Activated CD8-positive, alpha-beta T cell treated with anti-CD3 and anti-CD28 coated beads for 36 hours (primary cell): ENCODE measurements at regions not wholly inside any gene's neighbourhood (a gene's known extent, or its start where the extent isn't known, plus 50 kb on each side); places are given as distances from the start of the nearest gene placed in this dataset.

Experiments used
- ATAC-seq: fragments of 200-7000 bp; cut with Tn5 transposase; one replicate; pipeline ENCODE4 v1.10.0; 2021; ENCODE audit warnings: mild to moderate bottlenecking, moderate library complexity
- CTCF ChIA-PET: fragments of 350-600 bp; sonication (Branson Sonifier 250); formaldehyde crosslinking; loops from one replicate; lab custom pipeline; 2021; ENCODE audit warnings: antibody characterized with exemption; lab: Charles Lee
- POLR2A ChIA-PET: fragments of 350-600 bp; sonication (Branson Sonifier 250); formaldehyde crosslinking; loops from one replicate; lab custom pipeline; 2021; ENCODE audit warnings: antibody characterized with exemption; lab: Charles Lee
- DNase-seq: peaks from one replicate; pipeline ENCODE4 v3.0.0-alpha.2; 2020
- H3K27ac Mint-ChIP-seq: one replicate; pipeline ENCODE4 v1.8.0; 2021; ENCODE audit warnings: mild to moderate bottlenecking, mixed read lengths
- H3K27me3 Mint-ChIP-seq: one replicate; pipeline ENCODE4 v1.8.0; 2021; ENCODE audit warnings: mixed read lengths
- H3K36me3 Mint-ChIP-seq: one replicate; pipeline ENCODE4 v1.8.0; 2021; ENCODE audit warnings: low read depth, mixed read lengths
- H3K4me1 Mint-ChIP-seq: one replicate; pipeline ENCODE4 v1.8.0; 2021; ENCODE audit warnings: low read depth, mixed read lengths
- H3K4me3 Mint-ChIP-seq: one replicate; pipeline ENCODE4 v1.8.0; 2021; ENCODE audit warnings: mild to moderate bottlenecking, moderate library complexity, mixed read lengths
- H3K9me3 Mint-ChIP-seq: one replicate; pipeline ENCODE4 v1.8.0; 2021; ENCODE audit warnings: mixed read lengths
- intact Hi-C: fragments of 100-400 bp; cut with micrococcal nuclease; formaldehyde crosslinking; loops from one replicate; pipeline ENCODE4 v1.10.0; 2022
- TF ChIP-seq, protein P1 (sequence below): fragments of 200-600 bp; IDR thresholded peaks from one replicate; pipeline ENCODE4 v1.8.0; 2022; ENCODE audit warnings: antibody characterized with exemption, mild to moderate bottlenecking

GRCh38 chr2:138841459-138841858 is 61.3 kb upstream of the NXPH2 start:
- ChIA-PET CTCF (no interaction called here), POLR2A (no interaction called here)
- Mint-ChIP-seq H3K9me3 (no peaks in the 10 kb centered on the region), H3K36me3 (no peaks in the 10 kb centered on the region), H3K27me3 (peaks cover 6% of the 10 kb centered on the region), H3K4me1 (no peaks in the 10 kb centered on the region), H3K27ac (no peak overlapping the region), H3K4me3 (no peak overlapping the region)
- TF ChIP-seq, protein P1, sequence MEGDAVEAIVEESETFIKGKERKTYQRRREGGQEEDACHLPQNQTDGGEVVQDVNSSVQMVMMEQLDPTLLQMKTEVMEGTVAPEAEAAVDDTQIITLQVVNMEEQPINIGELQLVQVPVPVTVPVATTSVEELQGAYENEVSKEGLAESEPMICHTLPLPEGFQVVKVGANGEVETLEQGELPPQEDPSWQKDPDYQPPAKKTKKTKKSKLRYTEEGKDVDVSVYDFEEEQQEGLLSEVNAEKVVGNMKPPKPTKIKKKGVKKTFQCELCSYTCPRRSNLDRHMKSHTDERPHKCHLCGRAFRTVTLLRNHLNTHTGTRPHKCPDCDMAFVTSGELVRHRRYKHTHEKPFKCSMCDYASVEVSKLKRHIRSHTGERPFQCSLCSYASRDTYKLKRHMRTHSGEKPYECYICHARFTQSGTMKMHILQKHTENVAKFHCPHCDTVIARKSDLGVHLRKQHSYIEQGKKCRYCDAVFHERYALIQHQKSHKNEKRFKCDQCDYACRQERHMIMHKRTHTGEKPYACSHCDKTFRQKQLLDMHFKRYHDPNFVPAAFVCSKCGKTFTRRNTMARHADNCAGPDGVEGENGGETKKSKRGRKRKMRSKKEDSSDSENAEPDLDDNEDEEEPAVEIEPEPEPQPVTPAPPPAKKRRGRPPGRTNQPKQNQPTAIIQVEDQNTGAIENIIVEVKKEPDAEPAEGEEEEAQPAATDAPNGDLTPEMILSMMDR: no peak
- intact Hi-C loops: no loop called here
- ATAC-seq (no peak), DNase-seq (no peak)

DNA sequence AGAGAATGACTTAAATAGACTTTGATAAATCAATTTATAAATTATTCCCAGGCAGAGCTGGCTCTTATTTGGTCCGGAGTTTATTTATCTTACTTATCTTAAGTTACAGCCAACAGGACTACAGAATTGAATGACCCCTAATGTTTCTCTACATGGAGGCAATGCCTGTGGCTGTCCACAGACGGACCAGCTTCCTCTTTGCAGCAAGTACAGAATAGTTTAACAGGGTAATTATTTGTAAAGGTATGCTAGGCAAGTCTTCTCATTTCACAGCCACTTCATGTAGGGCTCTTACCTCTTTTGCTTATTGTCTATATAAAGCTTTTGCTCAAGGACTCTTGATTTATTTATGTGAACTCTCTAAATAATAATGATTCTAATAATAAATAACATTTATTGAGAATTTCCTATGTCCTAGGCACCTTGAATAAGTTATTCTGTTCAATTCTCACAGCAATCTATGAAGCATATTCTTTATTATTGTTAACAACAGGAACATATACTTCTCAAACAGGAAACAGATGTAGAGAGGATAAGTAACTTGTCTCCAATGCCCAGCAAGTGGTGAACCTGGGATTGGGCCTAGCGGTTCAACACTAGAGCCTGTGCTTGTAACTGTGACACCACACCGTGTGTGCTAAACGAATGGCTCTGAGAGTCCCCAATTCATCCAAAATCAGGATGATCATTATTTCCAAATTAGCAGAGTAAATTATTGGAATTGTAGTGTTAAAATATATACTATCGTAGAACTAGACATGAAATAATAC is 58.8 kb upstream of the NXPH2 start:
- Mint-ChIP-seq H3K27me3 (peaks cover 9% of the 10 kb centered on the region), H3K4me3 (no peak overlapping the region), H3K27ac (no peak overlapping the region), H3K36me3 (no peaks in the 10 kb centered on the region), H3K9me3 (no peaks in the 10 kb centered on the region), H3K4me1 (no peaks in the 10 kb centered on the region)
- no peak for ATAC-seq
- CTCF ChIA-PET: no interaction called here
- TF ChIP-seq, protein P1: no peak
- POLR2A ChIA-PET: no interaction called here
- intact Hi-C loops: no loop called here
- DNase-seq: no peak

- intact Hi-C loops: no loop called here
- no peak for ATAC-seq
- TF ChIP-seq, protein P1: no peak
Observed at GRCh38 chr2:138831691-138832090, 51.5 kb upstream of the NXPH2 start.

DNA sequence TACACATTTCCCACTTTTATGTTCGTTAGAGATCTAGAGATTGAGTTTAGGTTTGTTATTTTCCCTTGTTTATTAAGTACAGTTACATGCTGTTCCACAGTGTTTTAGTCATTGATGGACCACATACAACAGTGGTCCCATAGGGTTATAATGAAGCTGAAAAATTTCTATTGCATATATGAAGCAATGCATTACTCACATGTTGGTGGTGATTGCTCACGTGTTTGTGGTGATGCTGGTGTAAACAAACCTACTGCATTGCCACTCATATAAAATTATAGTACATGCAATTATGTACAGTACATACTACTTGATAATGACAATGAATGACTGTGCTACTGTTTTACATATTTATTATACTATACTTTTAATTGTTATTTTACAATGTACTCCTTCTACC is 51.0 kb upstream of the NXPH2 start:
- Mint-ChIP-seq H3K27me3 (peaks cover 11% of the 10 kb centered on the region), H3K36me3 (no peaks in the 10 kb centered on the region), H3K9me3 (no peaks in the 10 kb centered on the region), H3K4me3 (no peak overlapping the region), H3K4me1 (no peaks in the 10 kb centered on the region), H3K27ac (no peak overlapping the region)
- intact Hi-C loops: no loop called here
- ATAC-seq (no peak), DNase-seq (no peak)
- CTCF ChIA-PET: no interaction called here
- TF ChIP-seq, protein P1: no peak
- POLR2A ChIA-PET: no interaction called here

More at GRCh38 chr2:138831691-138832090, 51.5 kb upstream of the NXPH2 start:
- Mint-ChIP-seq H3K4me1 (no peaks in the 10 kb centered on the region), H3K9me3 (no peaks in the 10 kb centered on the region), H3K27me3 (peaks cover 9% of the 10 kb centered on the region), H3K36me3 (no peaks in the 10 kb centered on the region), H3K27ac (no peak overlapping the region), H3K4me3 (no peak overlapping the region)
- POLR2A ChIA-PET: no interaction called here
- CTCF ChIA-PET: no interaction called here
- DNase-seq: no peak

GRCh38 chr2:138830547-138830946 is 50.4 kb upstream of the NXPH2 start:
- DNase-seq (no peak), ATAC-seq (no peak)
- Mint-ChIP-seq H3K4me1 (no peaks in the 10 kb centered on the region), H3K9me3 (no peaks in the 10 kb centered on the region), H3K36me3 (no peaks in the 10 kb centered on the region), H3K4me3 (no peak overlapping the region), H3K27ac (no peak overlapping the region), H3K27me3 (peaks cover 11% of the 10 kb centered on the region)
- intact Hi-C loops: no loop called here
- TF ChIP-seq, protein P1: no peak
- POLR2A ChIA-PET: no interaction called here
- CTCF ChIA-PET: no interaction called here
